Central memory CD8-positive, alpha-beta T cell (primary cell): ENCODE measurements at regions not wholly inside any gene's neighbourhood (a gene's known extent, or its start where the extent isn't known, plus 50 kb on each side); places are given as distances from the start of the nearest gene placed in this dataset.

Source experiments
- ATAC-seq: fragments of 150-1000 bp; cut with Tn5 transposase; replicated peaks from 2 replicates; pipeline ENCODE4 v1.10.0; 2022; ENCODE audit warnings: mild to moderate bottlenecking, moderate FRiP score, moderate number of reproducible peaks; ENCODE audit not compliant: poor library complexity, severe bottlenecking; ENCODE audit errors: extremely low read depth
- DNase-seq, 2 donors: peaks; one replicate each; pipeline ENCODE4 v3.0.0; 2021; ENCODE audit warnings: low spot score in 2 of 2
- H3K27ac Mint-ChIP-seq: one replicate; pipeline ENCODE4 v1.8.0; 2022; ENCODE audit warnings: low read depth, mild to moderate bottlenecking, moderate library complexity, mixed read lengths
- H3K27me3 Mint-ChIP-seq: one replicate; pipeline ENCODE4 v1.8.0; 2022; ENCODE audit warnings: mixed read lengths
- H3K36me3 Mint-ChIP-seq: one replicate; pipeline ENCODE4 v1.8.0; 2022; ENCODE audit warnings: mild to moderate bottlenecking, moderate library complexity, mixed read lengths; ENCODE audit not compliant: insufficient read depth
- H3K4me1 Mint-ChIP-seq: one replicate; pipeline ENCODE4 v1.8.0; 2022; ENCODE audit warnings: mixed read lengths
- H3K4me3 Mint-ChIP-seq: one replicate; pipeline ENCODE4 v1.8.0; 2022; ENCODE audit warnings: mild to moderate bottlenecking, moderate library complexity, mixed read lengths
- H3K9me3 Mint-ChIP-seq: one replicate; pipeline ENCODE4 v1.8.0; 2022; ENCODE audit warnings: mixed read lengths

- Mint-ChIP-seq H3K9me3 (peaks cover 2% of the 10 kb centered on the region), H3K27ac (no peak overlapping the region), H3K27me3 (peaks cover 93% of the 10 kb centered on the region), H3K36me3 (no peaks in the 10 kb centered on the region), H3K4me1 (no peaks in the 10 kb centered on the region), H3K4me3 (no peak overlapping the region)
- no peak for ATAC-seq
- no peak for DNase-seq
These were observed 137.8 kb upstream of the CHRNA7 start for GRCh38 chr15:31892513-31892912.

- no peaks in the 10 kb centered on the region for H3K36me3 Mint-ChIP-seq
- peaks cover 7% of the 10 kb centered on the region for H3K9me3 Mint-ChIP-seq
- H3K4me1 Mint-ChIP-seq, result no peaks in the 10 kb centered on the region
- peaks cover 80% of the 10 kb centered on the region for H3K27me3 Mint-ChIP-seq
- DNase-seq (no peak), ATAC-seq (no peak)
- no peak overlapping the region for H3K4me3 Mint-ChIP-seq
- no peak overlapping the region for H3K27ac Mint-ChIP-seq
These were observed 136.5 kb upstream of the CHRNA7 start for GRCh38 chr15:31893780-31894179.

GRCh38 chr15:31897746-31898145, 132.6 kb upstream of the CHRNA7 start:
- H3K4me1 Mint-ChIP-seq, result no peaks in the 10 kb centered on the region
- DNase-seq, result no peak
- peaks cover 7% of the 10 kb centered on the region for H3K9me3 Mint-ChIP-seq
- H3K27me3 Mint-ChIP-seq, result peaks cover 58% of the 10 kb centered on the region
- ATAC-seq, result no peak
- no peaks in the 10 kb centered on the region for H3K36me3 Mint-ChIP-seq
- H3K4me3 Mint-ChIP-seq, result no peak overlapping the region
- H3K27ac Mint-ChIP-seq, result no peak overlapping the region

GRCh38 chr15:31901501-31901900, 128.8 kb upstream of the CHRNA7 start:
- Mint-ChIP-seq H3K27me3 (peaks cover 47% of the 10 kb centered on the region), H3K4me3 (no peak overlapping the region), H3K27ac (no peak overlapping the region), H3K4me1 (no peaks in the 10 kb centered on the region), H3K36me3 (peaks cover 2% of the 10 kb centered on the region), H3K9me3 (peaks cover 7% of the 10 kb centered on the region)
- DNase-seq (no peak), ATAC-seq (no peak)

- H3K27ac Mint-ChIP-seq, result no peak overlapping the region
- no peak for DNase-seq
- no peak for ATAC-seq
- H3K36me3 Mint-ChIP-seq, result peaks cover 2% of the 10 kb centered on the region
- H3K4me1 Mint-ChIP-seq, result no peaks in the 10 kb centered on the region
- no peak overlapping the region for H3K4me3 Mint-ChIP-seq
- H3K9me3 Mint-ChIP-seq, result no peaks in the 10 kb centered on the region
- peaks cover 52% of the 10 kb centered on the region for H3K27me3 Mint-ChIP-seq
These were observed 125.3 kb upstream of the CHRNA7 start for GRCh38 chr15:31905054-31905453.

GRCh38 chr15:31925541-31925940, 104.8 kb upstream of the CHRNA7 start:
- Mint-ChIP-seq H3K4me3 (no peak overlapping the region), H3K36me3 (no peaks in the 10 kb centered on the region), H3K4me1 (no peaks in the 10 kb centered on the region), H3K9me3 (no peaks in the 10 kb centered on the region), H3K27me3 (peaks cover 43% of the 10 kb centered on the region), H3K27ac (no peak overlapping the region)
- no peak for ATAC-seq
- DNase-seq, result no peak

GRCh38 chr15:31930967-31931366, 99.3 kb upstream of the CHRNA7 start:
- ATAC-seq (no peak), DNase-seq (no peak)
- no peaks in the 10 kb centered on the region for H3K9me3 Mint-ChIP-seq
- no peak overlapping the region for H3K27ac Mint-ChIP-seq
- peaks cover 49% of the 10 kb centered on the region for H3K27me3 Mint-ChIP-seq
- H3K36me3 Mint-ChIP-seq, result no peaks in the 10 kb centered on the region
- no peaks in the 10 kb centered on the region for H3K4me1 Mint-ChIP-seq
- H3K4me3 Mint-ChIP-seq, result no peak overlapping the region

GRCh38 chr15:31932576-31932975, 97.7 kb upstream of the CHRNA7 start:
- no peaks in the 10 kb centered on the region for H3K4me1 Mint-ChIP-seq
- no peaks in the 10 kb centered on the region for H3K9me3 Mint-ChIP-seq
- no peak overlapping the region for H3K27ac Mint-ChIP-seq
- H3K4me3 Mint-ChIP-seq, result no peak overlapping the region
- peaks cover 59% of the 10 kb centered on the region for H3K27me3 Mint-ChIP-seq
- no peaks in the 10 kb centered on the region for H3K36me3 Mint-ChIP-seq
- ATAC-seq, result no peak
- DNase-seq, result no peak

- Mint-ChIP-seq H3K27ac (no peak overlapping the region), H3K36me3 (no peaks in the 10 kb centered on the region), H3K4me1 (no peaks in the 10 kb centered on the region), H3K4me3 (no peak overlapping the region), H3K27me3 (peaks cover 66% of the 10 kb centered on the region), H3K9me3 (no peaks in the 10 kb centered on the region)
- ATAC-seq, result no peak
- DNase-seq, result no peak
These were observed 95.5 kb upstream of the CHRNA7 start for GRCh38 chr15:31934821-31935220.

GRCh38 chr15:31953478-31953877, 76.8 kb upstream of the CHRNA7 start:
- H3K27ac Mint-ChIP-seq, result no peak overlapping the region
- H3K4me1 Mint-ChIP-seq, result no peaks in the 10 kb centered on the region
- no peak for ATAC-seq
- H3K9me3 Mint-ChIP-seq, result peaks cover 8% of the 10 kb centered on the region
- peaks cover 45% of the 10 kb centered on the region for H3K27me3 Mint-ChIP-seq
- DNase-seq, result no peak
- no peak overlapping the region for H3K4me3 Mint-ChIP-seq
- peaks cover 4% of the 10 kb centered on the region for H3K36me3 Mint-ChIP-seq

GRCh38 chr15:31954374-31955172, 75.7 kb upstream of the CHRNA7 start:
- no peak for ATAC-seq
- no peak overlapping the region for H3K27ac Mint-ChIP-seq
- H3K27me3 Mint-ChIP-seq, result peaks cover 45% of the 10 kb centered on the region
- no peak for DNase-seq
- H3K9me3 Mint-ChIP-seq, result peaks cover 19% of the 10 kb centered on the region
- peaks cover 6% of the 10 kb centered on the region for H3K36me3 Mint-ChIP-seq
- H3K4me3 Mint-ChIP-seq, result no peak overlapping the region
- H3K4me1 Mint-ChIP-seq, result no peaks in the 10 kb centered on the region

GRCh38 chr15:31955734-31956133, 74.6 kb upstream of the CHRNA7 start:
- H3K36me3 Mint-ChIP-seq, result peaks cover 6% of the 10 kb centered on the region
- H3K4me1 Mint-ChIP-seq, result no peaks in the 10 kb centered on the region
- H3K9me3 Mint-ChIP-seq, result peaks cover 19% of the 10 kb centered on the region
- no peak overlapping the region for H3K27ac Mint-ChIP-seq
- peaks cover 34% of the 10 kb centered on the region for H3K27me3 Mint-ChIP-seq
- DNase-seq (no peak), ATAC-seq (no peak)
- H3K4me3 Mint-ChIP-seq, result no peak overlapping the region

GRCh38 chr15:31957581-31957980, 72.7 kb upstream of the CHRNA7 start:
- Mint-ChIP-seq H3K9me3 (peaks cover 19% of the 10 kb centered on the region), H3K36me3 (peaks cover 6% of the 10 kb centered on the region), H3K27ac (no peak overlapping the region), H3K4me1 (no peaks in the 10 kb centered on the region), H3K27me3 (peaks cover 16% of the 10 kb centered on the region), H3K4me3 (no peak overlapping the region)
- no peak for ATAC-seq
- DNase-seq, result no peak
